Fibroblast of pulmonary artery (primary cell): ENCODE measurements at regions not wholly inside any gene's neighbourhood (a gene's known extent, or its start where the extent isn't known, plus 50 kb on each side); places are given as distances from the start of the nearest gene placed in this dataset.

Experiments used
- DNase-seq: peaks from one replicate; pipeline ENCODE4 v3.0.0-alpha.2; 2010; ENCODE audit warnings: low read depth
- H3K4me3 ChIP-seq: replicated peaks from 2 replicates; pipeline ENCODE4 v1.5.1; 2011; ENCODE audit warnings: low read depth, mild to moderate bottlenecking, control low read depth, low read length, moderate library complexity
- TF ChIP-seq, protein P1 (sequence below): IDR thresholded peaks from 2 replicates; pipeline ENCODE4 v1.5.1; 2011; ENCODE audit warnings: mild to moderate bottlenecking, control low read depth, low read length, inconsistent platforms; ENCODE audit errors: missing control alignments

GRCh38 chr10:124287071-124287685 lies 131.5 kb downstream of the OAT start:
- no peak for DNase-seq
- H3K4me3 ChIP-seq = no peak overlapping the region
- TF ChIP-seq, protein P1, sequence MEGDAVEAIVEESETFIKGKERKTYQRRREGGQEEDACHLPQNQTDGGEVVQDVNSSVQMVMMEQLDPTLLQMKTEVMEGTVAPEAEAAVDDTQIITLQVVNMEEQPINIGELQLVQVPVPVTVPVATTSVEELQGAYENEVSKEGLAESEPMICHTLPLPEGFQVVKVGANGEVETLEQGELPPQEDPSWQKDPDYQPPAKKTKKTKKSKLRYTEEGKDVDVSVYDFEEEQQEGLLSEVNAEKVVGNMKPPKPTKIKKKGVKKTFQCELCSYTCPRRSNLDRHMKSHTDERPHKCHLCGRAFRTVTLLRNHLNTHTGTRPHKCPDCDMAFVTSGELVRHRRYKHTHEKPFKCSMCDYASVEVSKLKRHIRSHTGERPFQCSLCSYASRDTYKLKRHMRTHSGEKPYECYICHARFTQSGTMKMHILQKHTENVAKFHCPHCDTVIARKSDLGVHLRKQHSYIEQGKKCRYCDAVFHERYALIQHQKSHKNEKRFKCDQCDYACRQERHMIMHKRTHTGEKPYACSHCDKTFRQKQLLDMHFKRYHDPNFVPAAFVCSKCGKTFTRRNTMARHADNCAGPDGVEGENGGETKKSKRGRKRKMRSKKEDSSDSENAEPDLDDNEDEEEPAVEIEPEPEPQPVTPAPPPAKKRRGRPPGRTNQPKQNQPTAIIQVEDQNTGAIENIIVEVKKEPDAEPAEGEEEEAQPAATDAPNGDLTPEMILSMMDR = no peak

GRCh38 chr10:124286621-124287020 lies 132.1 kb downstream of the OAT start:
- TF ChIP-seq, protein P1 = no peak
- DNase-seq = no peak

GRCh38 chr10:124285587-124286527 lies 132.9 kb downstream of the OAT start:
- no peak for DNase-seq
- no peak overlapping the region for H3K4me3 ChIP-seq
- TF ChIP-seq, protein P1 = no peak

More at GRCh38 chr10:124286621-124287020, 132.1 kb downstream of the OAT start:
- H3K4me3 ChIP-seq = no peak overlapping the region

DNA sequence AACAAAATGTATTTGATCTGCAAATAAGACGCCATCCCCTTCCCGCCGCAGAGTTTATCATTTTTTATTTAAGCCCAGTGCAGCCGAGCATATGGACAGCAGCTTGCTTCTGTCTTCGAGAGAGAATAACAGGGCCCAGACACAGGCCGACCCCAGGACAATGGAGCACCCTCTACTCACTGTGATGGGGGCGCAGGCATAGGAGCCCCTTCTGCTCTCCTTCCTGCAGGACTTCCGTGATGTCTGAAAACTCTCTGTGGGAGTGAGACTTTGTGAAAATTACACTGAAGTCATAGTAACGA lies 134.8 kb downstream of the OAT start:
- no peak overlapping the region for H3K4me3 ChIP-seq
- DNase-seq = no peak
- TF ChIP-seq, protein P1 = no peak

DNA sequence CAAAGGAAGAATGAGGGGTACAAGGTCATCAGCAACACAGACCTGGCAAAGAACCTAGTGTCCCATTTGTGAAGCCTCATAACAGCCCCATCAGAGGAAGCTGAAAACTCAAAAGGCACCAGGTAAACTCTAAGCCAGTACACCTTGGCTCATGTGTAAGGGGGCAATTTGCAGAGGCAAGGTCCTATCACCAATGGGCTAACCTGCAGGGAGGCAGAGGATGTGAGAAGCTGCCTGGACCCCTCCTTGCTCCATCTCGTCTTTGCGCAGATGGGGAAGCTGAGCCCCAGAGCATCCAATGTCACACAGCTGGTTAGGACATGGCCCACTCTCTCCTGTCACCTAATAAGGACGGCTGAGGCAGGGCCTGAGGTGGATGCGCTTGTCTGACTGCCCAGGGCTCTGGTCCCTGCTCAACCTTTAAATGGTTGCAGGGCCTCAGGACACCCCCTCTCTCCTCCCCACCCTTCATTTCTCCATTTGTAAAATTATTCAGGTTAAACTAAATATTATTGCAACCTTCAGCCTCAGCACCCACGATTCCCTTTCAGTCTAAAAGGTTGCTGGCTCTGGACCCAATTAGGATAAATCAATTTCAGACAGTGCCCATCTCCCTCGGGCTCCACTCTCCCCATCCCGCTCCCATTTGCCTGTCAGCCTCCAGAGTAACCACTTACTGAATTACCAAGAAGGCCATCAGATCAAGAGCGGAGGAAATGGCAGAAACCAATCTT lies 135.3 kb downstream of the OAT start:
- TF ChIP-seq, protein P1 = no peak
- no peak for DNase-seq
- no peak overlapping the region for H3K4me3 ChIP-seq

- no peak for DNase-seq
- no peak overlapping the region for H3K4me3 ChIP-seq
- TF ChIP-seq, protein P1 = no peak
Observed at GRCh38 chr10:124282326-124282725, 136.4 kb downstream of the OAT start.
